Brain microvascular endothelial cell (primary cell): ENCODE measurements at regions not wholly inside any gene's neighbourhood (a gene's known extent, or its start where the extent isn't known, plus 50 kb on each side); places are given as distances from the start of the nearest gene placed in this dataset.

Source experiments
- DNase-seq: peaks from one replicate; pipeline ENCODE4 v3.0.0-alpha.2; 2020
- H3K27ac ChIP-seq: fragments of 250-450 bp; sonication (Bioruptor Pico); 2 replicates; pipeline ENCODE4 v1.5.1; 2020; ENCODE audit warnings: mild to moderate bottlenecking, moderate library complexity
- H3K27me3 ChIP-seq: fragments of 250-450 bp; sonication (Bioruptor Pico); replicated peaks from 2 replicates; pipeline ENCODE4 v1.5.1; 2020; ENCODE audit warnings: mild to moderate bottlenecking
- H3K36me3 ChIP-seq: fragments of 250-450 bp; sonication (Bioruptor Pico); replicated peaks from 2 replicates; pipeline ENCODE4 v1.5.1; 2020; ENCODE audit warnings: mild to moderate bottlenecking
- H3K4me3 ChIP-seq: 2 replicates; pipeline ENCODE4 v1.5.1; 2011; ENCODE audit warnings: low read depth, mild to moderate bottlenecking, control low read depth, low read length, moderate library complexity
- CTCF ChIP-seq: IDR thresholded peaks from 2 replicates; pipeline ENCODE4 v1.5.1; 2011; ENCODE audit warnings: low read depth, mild to moderate bottlenecking, moderate library complexity, low read length, control low read depth, inconsistent platforms; ENCODE audit errors: missing control alignments
- in situ Hi-C: cut with HindIII; loops from 2 replicates; pipeline ENCODE4 v1.10.0; 2017; ENCODE audit warnings: low sequenced_read_pairs, low pct_ligation_motif_present

DNA sequence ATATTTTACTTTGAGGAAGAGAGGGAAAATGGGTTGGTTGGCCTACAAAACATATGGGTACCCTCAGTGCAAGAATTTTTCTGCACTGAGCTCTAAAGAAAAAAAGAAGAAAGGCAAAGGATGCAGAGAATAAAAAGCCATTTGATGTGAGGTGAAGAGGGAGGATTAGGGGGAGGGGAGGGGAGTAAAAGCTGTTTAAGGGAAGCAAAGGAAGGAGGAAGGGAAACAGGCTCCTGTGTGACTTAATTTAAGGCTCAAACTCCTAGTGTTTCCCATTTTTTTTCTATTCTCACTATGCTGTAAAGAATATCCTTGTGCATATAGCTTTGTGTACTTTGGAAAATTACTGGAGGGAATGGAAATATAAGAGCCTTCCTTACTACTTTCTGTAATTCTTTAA, 78.7 kb downstream of the NKX2-1 start:
- H3K4me3 ChIP-seq, result no peak overlapping the region
- in situ Hi-C loops, result no loop called here
- H3K27me3 ChIP-seq, result no peaks in the 10 kb centered on the region

GRCh38 chr14:36439766-36440165, 80.3 kb downstream of the NKX2-1 start:
- no peak for TF ChIP-seq CTCF
- Histone ChIP-seq H3K27ac (no peak overlapping the region), H3K4me3 (no peak overlapping the region), H3K36me3 (no peaks in the 10 kb centered on the region), H3K27me3 (no peaks in the 10 kb centered on the region)
- DNase-seq, result no peak
- in situ Hi-C loops, result no loop called here

More for the DNA sequence above, 78.7 kb downstream of the NKX2-1 start:
- H3K36me3 ChIP-seq, result no peaks in the 10 kb centered on the region
- TF ChIP-seq CTCF, result no peak
- no peak overlapping the region for H3K27ac ChIP-seq
- no peak for DNase-seq

GRCh38 chr14:36438883-36439282, 81.1 kb downstream of the NKX2-1 start:
- H3K27me3 ChIP-seq, result no peaks in the 10 kb centered on the region
- H3K27ac ChIP-seq, result no peak overlapping the region
- TF ChIP-seq CTCF, result no peak
- in situ Hi-C loops, result no loop called here
- no peak for DNase-seq
- no peaks in the 10 kb centered on the region for H3K36me3 ChIP-seq
- no peak overlapping the region for H3K4me3 ChIP-seq

DNA sequence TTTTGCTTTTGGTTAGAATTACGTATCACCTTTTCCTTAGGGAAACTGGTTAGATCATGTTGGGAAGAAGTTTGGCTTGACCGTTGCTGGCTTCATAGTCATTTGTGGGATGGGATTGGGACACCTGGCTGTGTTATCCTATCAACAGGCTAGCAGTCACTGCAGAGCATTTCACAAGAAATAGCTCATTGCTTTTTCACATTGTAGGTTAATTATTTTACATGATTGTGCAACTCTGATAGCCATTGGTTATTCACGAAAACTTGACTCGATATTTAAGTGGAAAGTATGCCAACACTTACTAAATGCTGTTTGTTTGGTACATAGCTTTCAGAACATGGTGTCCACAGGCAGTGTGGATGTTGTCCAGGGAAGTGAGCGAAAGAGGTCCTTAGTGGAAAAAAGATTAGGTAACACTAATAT, 89.4 kb downstream of the NKX2-1 start:
- no peak for TF ChIP-seq CTCF
- in situ Hi-C loops, result no loop called here
- no peak overlapping the region for H3K4me3 ChIP-seq
- DNase-seq, result no peak
- H3K36me3 ChIP-seq, result no peaks in the 10 kb centered on the region
- no peak overlapping the region for H3K27ac ChIP-seq
- no peaks in the 10 kb centered on the region for H3K27me3 ChIP-seq

- TF ChIP-seq CTCF, result no peak
- Histone ChIP-seq H3K4me3 (no peak overlapping the region), H3K27ac (no peak overlapping the region), H3K36me3 (no peaks in the 10 kb centered on the region), H3K27me3 (no peaks in the 10 kb centered on the region)
- in situ Hi-C loops, result no loop called here
- no peak for DNase-seq
Observed at GRCh38 chr14:36430169-36430568, 89.9 kb downstream of the NKX2-1 start.

GRCh38 chr14:36429692-36430091, 90.3 kb downstream of the NKX2-1 start:
- in situ Hi-C loops, result no loop called here
- no peak overlapping the region for H3K4me3 ChIP-seq
- DNase-seq, result no peak

More at GRCh38 chr14:36429692-36430091, 90.3 kb downstream of the NKX2-1 start:
- H3K27ac ChIP-seq, result no peak overlapping the region
- H3K36me3 ChIP-seq, result no peaks in the 10 kb centered on the region
- H3K27me3 ChIP-seq, result no peaks in the 10 kb centered on the region
- TF ChIP-seq CTCF, result no peak
